WTC11 (cell line): ENCODE measurements at regions not wholly inside any gene's neighbourhood (a gene's known extent, or its start where the extent isn't known, plus 50 kb on each side); places are given as distances from the start of the nearest gene placed in this dataset.

Source experiments
- ATAC-seq: fragments of 200-7000 bp; cut with Tn5 transposase; 2 replicates; pipeline ENCODE4 v1.10.0; 2021; ENCODE audit warnings: mild to moderate bottlenecking, moderate library complexity
- CTCF ChIA-PET: fragments of 300-600 bp; sonication (Branson Sonifier 250); formaldehyde crosslinking; loops from one replicate; lab custom pipeline; 2021; ENCODE audit warnings: antibody characterized with exemption; lab: Charles Lee
- POLR2A ChIA-PET: fragments of 350-600 bp; sonication (Branson Sonifier 250); formaldehyde crosslinking; loops from one replicate; lab custom pipeline; 2021; ENCODE audit warnings: antibody characterized with exemption; lab: Charles Lee
- DNase-seq: peaks from one replicate; pipeline ENCODE4 v3.0.0; 2021; ENCODE audit warnings: low spot score
- H3K27ac Mint-ChIP-seq: 2 replicates; pipeline ENCODE4 v1.8.0; 2021; ENCODE audit warnings: mixed read lengths
- H3K27me3 Mint-ChIP-seq: 2 replicates; pipeline ENCODE4 v1.8.0; 2021; ENCODE audit warnings: low read depth, mild to moderate bottlenecking, moderate library complexity, mixed read lengths
- H3K36me3 Mint-ChIP-seq: 2 replicates; pipeline ENCODE4 v1.8.0; 2021; ENCODE audit warnings: mixed read lengths
- H3K4me1 Mint-ChIP-seq: 2 replicates; pipeline ENCODE4 v1.8.0; 2022; ENCODE audit warnings: mixed read lengths
- H3K4me3 Mint-ChIP-seq: 2 replicates; pipeline ENCODE4 v1.8.0; 2021; ENCODE audit warnings: mild to moderate bottlenecking, moderate library complexity, mixed read lengths
- H3K9me3 Mint-ChIP-seq: 2 replicates; pipeline ENCODE4 v1.8.0; 2021; ENCODE audit warnings: mixed read lengths
- ARID4B ChIP-seq: sonication (generic); formaldehyde crosslinking; IDR thresholded peaks from 2 replicates; pipeline ENCODE4 v1.8.0; 2023; ENCODE audit warnings: missing genetic modification reagents, mild to moderate bottlenecking, borderline replicate concordance
- CREB1 ChIP-seq: sonication (generic); formaldehyde crosslinking; IDR thresholded peaks from 2 replicates; pipeline ENCODE4 v1.8.0; 2023; ENCODE audit warnings: mild to moderate bottlenecking, missing genetic modification reagents
- FOXP1 ChIP-seq: sonication (generic); formaldehyde crosslinking; IDR thresholded peaks from 2 replicates; pipeline ENCODE4 v1.8.0; 2022; ENCODE audit warnings: missing genetic modification reagents, mild to moderate bottlenecking, moderate library complexity, borderline replicate concordance
- GTF2I ChIP-seq: fragments of 250-450 bp; sonication (Bioruptor Pico); conservative IDR thresholded peaks from 2 replicates; pipeline ENCODE4 v1.4.0; 2021; ENCODE audit warnings: mild to moderate bottlenecking
- HMGXB4 ChIP-seq: sonication (generic); formaldehyde crosslinking; IDR thresholded peaks from 2 replicates; pipeline ENCODE4 v1.8.1; 2023; ENCODE audit warnings: mild to moderate bottlenecking, moderate library complexity, missing genetic modification reagents
- NFATC4 ChIP-seq: fragments of 250-450 bp; sonication (Bioruptor Pico); IDR thresholded peaks from 2 replicates; pipeline ENCODE4 v1.9.0; 2021; ENCODE audit warnings: mild to moderate bottlenecking
- PRRX2 ChIP-seq: fragments of 250-450 bp; sonication (Bioruptor Pico); IDR thresholded peaks from 2 replicates; pipeline ENCODE4 v1.8.0; 2021; ENCODE audit warnings: mild to moderate bottlenecking
- RELA ChIP-seq: sonication (generic); formaldehyde crosslinking; IDR thresholded peaks from 2 replicates; pipeline ENCODE4 v1.8.1; 2022; ENCODE audit warnings: missing genetic modification reagents, mild to moderate bottlenecking, borderline replicate concordance
- TEAD4 ChIP-seq: sonication (generic); formaldehyde crosslinking; IDR thresholded peaks from 2 replicates; pipeline ENCODE4 v1.8.0; 2022; ENCODE audit warnings: mild to moderate bottlenecking, missing genetic modification reagents
- ZBTB21 ChIP-seq: sonication (generic); formaldehyde crosslinking; IDR thresholded peaks from 2 replicates; pipeline ENCODE4 v1.8.1; 2023; ENCODE audit warnings: mild to moderate bottlenecking, missing genetic modification reagents, borderline replicate concordance
- ZNF416 ChIP-seq: fragments of 250-450 bp; sonication (Bioruptor Pico); IDR thresholded peaks from 2 replicates; pipeline ENCODE4 v1.9.0; 2021; ENCODE audit warnings: mild to moderate bottlenecking, inconsistent platforms
- ZNF423 ChIP-seq: fragments of 250-450 bp; sonication (Bioruptor Pico); IDR thresholded peaks from 2 replicates; pipeline ENCODE4 v2.1.2; 2022; ENCODE audit warnings: mild to moderate bottlenecking, moderate library complexity
- TF ChIP-seq, protein P1 (sequence below): sonication (generic); formaldehyde crosslinking; IDR thresholded peaks from 2 replicates; pipeline ENCODE4 v1.8.0; 2022; ENCODE audit warnings: mild to moderate bottlenecking, missing genetic modification reagents
- TF ChIP-seq, protein P2 (sequence below): sonication (generic); formaldehyde crosslinking; IDR thresholded peaks from 2 replicates; pipeline ENCODE4 v1.8.1; 2023; ENCODE audit warnings: mild to moderate bottlenecking, missing genetic modification reagents, moderate library complexity
- TF ChIP-seq, protein P3 (sequence below): fragments of 250-450 bp; sonication (Bioruptor Pico); IDR thresholded peaks from 2 replicates; pipeline ENCODE4 v2.1.2; 2022; ENCODE audit warnings: mild to moderate bottlenecking, moderate library complexity
- TF ChIP-seq, protein P4 (sequence below): fragments of 250-450 bp; sonication (Bioruptor Pico); IDR thresholded peaks from 2 replicates; pipeline ENCODE4 v1.9.0; 2021; ENCODE audit warnings: mild to moderate bottlenecking
- TF ChIP-seq, protein P5 (sequence below): fragments of 200-600 bp; IDR thresholded peaks from 2 replicates; pipeline ENCODE4 v1.8.0; 2022; ENCODE audit warnings: antibody characterized with exemption

- Mint-ChIP-seq H3K9me3 (peaks cover 47% of the 10 kb centered on the region), H3K27ac (no peak overlapping the region), H3K27me3 (no peaks in the 10 kb centered on the region), H3K4me1 (peaks cover under 1% of the 10 kb centered on the region; the same call in 1 of the 2 replicates), H3K4me3 (no peak overlapping the region), H3K36me3 (peaks cover 24% of the 10 kb centered on the region)
- DNase-seq: no peak
- ChIA-PET POLR2A (no interaction called here), CTCF (no interaction called here)
- TF ChIP-seq NFATC4 (CRISPR knock-in tag): no peak
- TF ChIP-seq GTF2I (CRISPR knock-in tag): no peak
- no peak for TF ChIP-seq FOXP1 (CRISPR knock-in tag)
- TF ChIP-seq, protein P1, sequence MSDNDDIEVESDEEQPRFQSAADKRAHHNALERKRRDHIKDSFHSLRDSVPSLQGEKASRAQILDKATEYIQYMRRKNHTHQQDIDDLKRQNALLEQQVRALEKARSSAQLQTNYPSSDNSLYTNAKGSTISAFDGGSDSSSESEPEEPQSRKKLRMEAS (CRISPR knock-in tag): no peak
- TF ChIP-seq ZBTB21 (CRISPR knock-in tag): no peak
- no peak for TF ChIP-seq PRRX2
- no peak for TF ChIP-seq RELA (CRISPR knock-in tag)
- TF ChIP-seq ARID4B (CRISPR knock-in tag): no peak
- TF ChIP-seq HMGXB4 (CRISPR knock-in tag): no peak
- no peak for TF ChIP-seq TEAD4 (CRISPR knock-in tag)
- TF ChIP-seq, protein P2, sequence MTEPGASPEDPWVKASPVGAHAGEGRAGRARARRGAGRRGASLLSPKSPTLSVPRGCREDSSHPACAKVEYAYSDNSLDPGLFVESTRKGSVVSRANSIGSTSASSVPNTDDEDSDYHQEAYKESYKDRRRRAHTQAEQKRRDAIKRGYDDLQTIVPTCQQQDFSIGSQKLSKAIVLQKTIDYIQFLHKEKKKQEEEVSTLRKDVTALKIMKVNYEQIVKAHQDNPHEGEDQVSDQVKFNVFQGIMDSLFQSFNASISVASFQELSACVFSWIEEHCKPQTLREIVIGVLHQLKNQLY: no peak
- TF ChIP-seq, protein P3, sequence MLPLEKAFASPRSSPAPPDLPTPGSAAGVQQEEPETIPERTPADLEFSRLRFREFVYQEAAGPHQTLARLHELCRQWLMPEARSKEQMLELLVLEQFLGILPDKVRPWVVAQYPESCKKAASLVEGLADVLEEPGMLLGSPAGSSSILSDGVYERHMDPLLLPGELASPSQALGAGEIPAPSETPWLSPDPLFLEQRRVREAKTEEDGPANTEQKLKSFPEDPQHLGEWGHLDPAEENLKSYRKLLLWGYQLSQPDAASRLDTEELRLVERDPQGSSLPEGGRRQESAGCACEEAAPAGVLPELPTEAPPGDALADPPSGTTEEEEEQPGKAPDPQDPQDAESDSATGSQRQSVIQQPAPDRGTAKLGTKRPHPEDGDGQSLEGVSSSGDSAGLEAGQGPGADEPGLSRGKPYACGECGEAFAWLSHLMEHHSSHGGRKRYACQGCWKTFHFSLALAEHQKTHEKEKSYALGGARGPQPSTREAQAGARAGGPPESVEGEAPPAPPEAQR (CRISPR knock-in tag): no peak
- no peak for TF ChIP-seq CREB1 (CRISPR knock-in tag)
- TF ChIP-seq ZNF416: no peak
- TF ChIP-seq, protein P4, sequence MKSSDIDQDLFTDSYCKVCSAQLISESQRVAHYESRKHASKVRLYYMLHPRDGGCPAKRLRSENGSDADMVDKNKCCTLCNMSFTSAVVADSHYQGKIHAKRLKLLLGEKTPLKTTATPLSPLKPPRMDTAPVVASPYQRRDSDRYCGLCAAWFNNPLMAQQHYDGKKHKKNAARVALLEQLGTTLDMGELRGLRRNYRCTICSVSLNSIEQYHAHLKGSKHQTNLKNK (CRISPR knock-in tag): no peak
- TF ChIP-seq ZNF423 (CRISPR knock-in tag): no peak
- TF ChIP-seq, protein P5, sequence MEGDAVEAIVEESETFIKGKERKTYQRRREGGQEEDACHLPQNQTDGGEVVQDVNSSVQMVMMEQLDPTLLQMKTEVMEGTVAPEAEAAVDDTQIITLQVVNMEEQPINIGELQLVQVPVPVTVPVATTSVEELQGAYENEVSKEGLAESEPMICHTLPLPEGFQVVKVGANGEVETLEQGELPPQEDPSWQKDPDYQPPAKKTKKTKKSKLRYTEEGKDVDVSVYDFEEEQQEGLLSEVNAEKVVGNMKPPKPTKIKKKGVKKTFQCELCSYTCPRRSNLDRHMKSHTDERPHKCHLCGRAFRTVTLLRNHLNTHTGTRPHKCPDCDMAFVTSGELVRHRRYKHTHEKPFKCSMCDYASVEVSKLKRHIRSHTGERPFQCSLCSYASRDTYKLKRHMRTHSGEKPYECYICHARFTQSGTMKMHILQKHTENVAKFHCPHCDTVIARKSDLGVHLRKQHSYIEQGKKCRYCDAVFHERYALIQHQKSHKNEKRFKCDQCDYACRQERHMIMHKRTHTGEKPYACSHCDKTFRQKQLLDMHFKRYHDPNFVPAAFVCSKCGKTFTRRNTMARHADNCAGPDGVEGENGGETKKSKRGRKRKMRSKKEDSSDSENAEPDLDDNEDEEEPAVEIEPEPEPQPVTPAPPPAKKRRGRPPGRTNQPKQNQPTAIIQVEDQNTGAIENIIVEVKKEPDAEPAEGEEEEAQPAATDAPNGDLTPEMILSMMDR: no peak
- ATAC-seq: no peak
These were observed 322.6 kb upstream of the POU5F2 start for GRCh38 chr5:94064025-94064424.
